T-cell (primary cell): ENCODE measurements at regions not wholly inside any gene's neighbourhood (a gene's known extent, or its start where the extent isn't known, plus 50 kb on each side); places are given as distances from the start of the nearest gene placed in this dataset.
"Not testable (repeated sequence)": the region's sequence is repeated elsewhere in the genome, so short reads cannot be mapped to it uniquely, and the experiment has no call there.

Experiments
- ATAC-seq, 4 experiments: fragments of 200-7000 bp in 3 of 4; fragments of 150-1000 bp in 1 of 4; cut with Tn5 transposase; replicated peaks in 1 of 4; 1 replicate in 3 of 4; 2 replicates in 1 of 4; pipeline ENCODE4 v1.10.0; 2021; ENCODE audit warnings: moderate library complexity in 3 of 4, mild to moderate bottlenecking in 2 of 4, moderate number of reproducible peaks in 1 of 4
- CTCF ChIA-PET, 2 donors: fragments of 300-600 bp; sonication (Branson Sonifier 250); formaldehyde crosslinking; loops; one replicate each; lab custom pipeline; 2022; ENCODE audit warnings: antibody characterized with exemption in 2 of 2; lab: Charles Lee
- POLR2A ChIA-PET, 2 donors: fragments of 300-600 bp; sonication (Branson Sonifier 250); formaldehyde crosslinking; loops; one replicate each; lab custom pipeline; 2022; ENCODE audit warnings: antibody characterized with exemption in 2 of 2; lab: Charles Lee
- DNase-seq, 35 experiments: peaks; one replicate each; pipeline versions ENCODE4 v3.0.0 to v3.0.0-alpha.2; 2013 to 2023
- H3K27ac ChIP-seq: one replicate; pipeline ENCODE4 v1.5.1; 2013; ENCODE audit warnings: low read length
- H3K27me3 ChIP-seq, 2 experiments: replicated peaks in 1 of 2; 1 replicate in 1 of 2; 2 replicates in 1 of 2; pipeline versions ENCODE4 v1.6.1 to v1.7.0; 2013; ENCODE audit warnings: low read length in 1 of 2, mixed read lengths in 1 of 2; ENCODE audit not compliant: control insufficient read depth in 2 of 2, insufficient read depth in 2 of 2; ENCODE audit errors: extremely low read depth in 1 of 2
- H3K36me3 ChIP-seq, 2 donors: 1 replicate in 1 of 2; 2 replicates in 1 of 2; pipeline versions ENCODE4 v1.6.1 to v1.7.0; 2013; ENCODE audit warnings: low read length in 1 of 2; ENCODE audit not compliant: control insufficient read depth in 2 of 2, insufficient read depth in 1 of 2; ENCODE audit errors: extremely low read depth in 1 of 2
- H3K4me1 ChIP-seq, 2 experiments: 1 replicate in 1 of 2; 2 replicates in 1 of 2; pipeline versions ENCODE4 v1.6.1 to v1.7.0; 2013; ENCODE audit warnings: low read length in 2 of 2, mixed read lengths in 1 of 2; ENCODE audit not compliant: insufficient read depth in 2 of 2, control insufficient read depth in 1 of 2; ENCODE audit errors: extremely low read depth in 1 of 2
- H3K4me3 ChIP-seq, 2 donors: 1 replicate in 1 of 2; 2 replicates in 1 of 2; pipeline versions ENCODE4 v1.5.1 to v1.7.0; 2013; ENCODE audit warnings: mild to moderate bottlenecking in 2 of 2, low read length in 1 of 2, moderate library complexity in 1 of 2; ENCODE audit not compliant: control insufficient read depth in 1 of 2; ENCODE audit errors: extremely low read depth in 1 of 2
- H3K9me3 ChIP-seq: 2 replicates; pipeline ENCODE4 v1.7.0; 2013
- H3K27ac Mint-ChIP-seq, 2 donors: one replicate each; pipeline ENCODE4 v1.8.0; 2020 to 2021; ENCODE audit warnings: mild to moderate bottlenecking in 2 of 2, mixed read lengths in 2 of 2
- H3K27me3 Mint-ChIP-seq, 2 donors: one replicate each; pipeline ENCODE4 v1.8.0; 2021 to 2022; ENCODE audit warnings: mixed read lengths in 2 of 2
- H3K36me3 Mint-ChIP-seq: one replicate; pipeline ENCODE4 v1.8.0; 2021; ENCODE audit warnings: mixed read lengths
- H3K4me1 Mint-ChIP-seq, 3 donors: one replicate each; pipeline ENCODE4 v1.8.0; 2020 to 2022; ENCODE audit warnings: mixed read lengths in 3 of 3, mild to moderate bottlenecking in 1 of 3
- H3K4me3 Mint-ChIP-seq, 3 donors: one replicate each; pipeline ENCODE4 v1.8.0; 2020 to 2022; ENCODE audit warnings: mild to moderate bottlenecking in 3 of 3, mixed read lengths in 3 of 3, moderate library complexity in 3 of 3
- H3K9me3 Mint-ChIP-seq, 3 donors: one replicate each; pipeline ENCODE4 v1.8.0; 2020 to 2022; ENCODE audit warnings: mixed read lengths in 3 of 3
- WGBS: methylation state at CpG from one replicate; pipeline ENCODE4 v1.1.5; 2013; ENCODE audit warnings: missing lambda C conversion rate; ENCODE audit not compliant: insufficient coverage; 5-methylcytosine and 5-hydroxymethylcytosine counted together

- Mint-ChIP-seq H3K4me1 (no peaks in the 10 kb centered on the region), H3K9me3 (peaks cover 7 to 12% (median 8%) of the 10 kb centered on the region in 3 donors), H3K36me3 (no peaks in the 10 kb centered on the region), H3K4me3 (no peak overlapping the region), H3K27ac (no peak overlapping the region), H3K27me3 (no peaks in the 10 kb centered on the region)
- Histone ChIP-seq H3K27ac (no peak overlapping the region), H3K9me3 (no peaks in the 10 kb centered on the region), H3K4me3 (no peak overlapping the region), H3K27me3 (no peaks in the 10 kb centered on the region), H3K4me1 (no peaks in the 10 kb centered on the region), H3K36me3 (no peaks in the 10 kb centered on the region)
- ATAC-seq = no peak
- POLR2A ChIA-PET = no interaction called here
- no peak for DNase-seq
- CTCF ChIA-PET = no interaction called here
These were observed 137.7 kb upstream of the FAT1 start for GRCh38 chr4:186861317-186861716.

GRCh38 chr4:186871856-186872255 lies 148.2 kb upstream of the FAT1 start:
- Mint-ChIP-seq H3K9me3 (peaks cover 8 to 17% (median 11%) of the 10 kb centered on the region in 3 donors), H3K4me3 (no peak overlapping the region)
- CTCF ChIA-PET = no interaction called here

GRCh38 chr4:186873095-186873494 lies 149.4 kb upstream of the FAT1 start:
- H3K27me3 Mint-ChIP-seq, POLR2A ChIA-PET, H3K4me3 Mint-ChIP-seq, H3K27ac Mint-ChIP-seq, H3K27me3 ChIP-seq, H3K27ac ChIP-seq, H3K4me1 Mint-ChIP-seq, CTCF ChIA-PET, H3K9me3 ChIP-seq, H3K4me1 ChIP-seq, H3K36me3 Mint-ChIP-seq, ATAC-seq, H3K4me3 ChIP-seq, H3K36me3 ChIP-seq, DNase-seq: not testable (repeated sequence)
- H3K9me3 Mint-ChIP-seq = peaks cover 7 to 17% (median 9%) of the 10 kb centered on the region in 3 donors
- WGBS = no CpG with 5 or more reads among the region's 1 CpG

More at GRCh38 chr4:186871856-186872255, 148.2 kb upstream of the FAT1 start:
- POLR2A ChIA-PET = no interaction called here
- Histone ChIP-seq H3K36me3 (no peaks in the 10 kb centered on the region), H3K4me1 (no peaks in the 10 kb centered on the region), H3K4me3 (no peak overlapping the region), H3K27me3 (no peaks in the 10 kb centered on the region), H3K27ac (no peak overlapping the region), H3K9me3 (peaks cover 4% of the 10 kb centered on the region)
- no CpG with 5 or more reads among the region's 3 CpGs for WGBS
- H3K27ac Mint-ChIP-seq = no peak overlapping the region
- H3K4me1 Mint-ChIP-seq = no peaks in the 10 kb centered on the region
- no peaks in the 10 kb centered on the region for H3K27me3 Mint-ChIP-seq
- ATAC-seq = no peak
- no peaks in the 10 kb centered on the region for H3K36me3 Mint-ChIP-seq
- DNase-seq = no peak

GRCh38 chr4:186875476-186875875 lies 151.8 kb upstream of the FAT1 start:
- ChIA-PET POLR2A (no interaction called here), CTCF (no interaction called here)
- no peaks in the 10 kb centered on the region for H3K36me3 Mint-ChIP-seq
- Histone ChIP-seq H3K9me3 (peaks cover 2% of the 10 kb centered on the region), H3K4me1 (no peaks in the 10 kb centered on the region), H3K27ac (no peak overlapping the region), H3K36me3 (no peaks in the 10 kb centered on the region), H3K4me3 (no peak overlapping the region), H3K27me3 (no peaks in the 10 kb centered on the region)
- peaks cover 8 to 19% (median 12%) of the 10 kb centered on the region in 3 donors for H3K9me3 Mint-ChIP-seq
- H3K27me3 Mint-ChIP-seq = no peaks in the 10 kb centered on the region
- ATAC-seq (no peak), DNase-seq (no peak)
- H3K27ac Mint-ChIP-seq = no peak overlapping the region
- no peak overlapping the region for H3K4me3 Mint-ChIP-seq
- WGBS = no CpG with 5 or more reads among the region's 1 CpG
- H3K4me1 Mint-ChIP-seq = no peaks in the 10 kb centered on the region

- no peaks in the 10 kb centered on the region for H3K36me3 Mint-ChIP-seq
- no peak overlapping the region for H3K27ac Mint-ChIP-seq
- POLR2A ChIA-PET = no interaction called here
- Histone ChIP-seq H3K9me3 (no peaks in the 10 kb centered on the region), H3K27ac (no peak overlapping the region), H3K4me3 (no peak overlapping the region), H3K4me1 (no peaks in the 10 kb centered on the region), H3K36me3 (no peaks in the 10 kb centered on the region), H3K27me3 (no peaks in the 10 kb centered on the region)
- DNase-seq (no peak), ATAC-seq (no peak)
- CTCF ChIA-PET = no interaction called here
- 79% methylated on average over 2 of the region's 6 CpGs for WGBS
- H3K4me1 Mint-ChIP-seq = no peaks in the 10 kb centered on the region
- H3K4me3 Mint-ChIP-seq = no peak overlapping the region
- no peaks in the 10 kb centered on the region for H3K27me3 Mint-ChIP-seq
- peaks cover 5 to 12% (median 10%) of the 10 kb centered on the region in 3 donors for H3K9me3 Mint-ChIP-seq
These were observed 153.4 kb upstream of the FAT1 start for GRCh38 chr4:186876961-186877626.

- H3K9me3 Mint-ChIP-seq = peaks cover 5 to 10% (median 10%) of the 10 kb centered on the region in 3 donors
- no peak overlapping the region for H3K4me3 ChIP-seq
- WGBS = 83% methylated on average over 1 of the region's 2 CpGs
These were observed 154.6 kb upstream of the FAT1 start for GRCh38 chr4:186878203-186878776.

More at GRCh38 chr4:186878203-186878776, 154.6 kb upstream of the FAT1 start:
- ChIA-PET CTCF (no interaction called here), POLR2A (no interaction called here)
- Histone ChIP-seq H3K27ac (no peak overlapping the region), H3K9me3 (no peaks in the 10 kb centered on the region), H3K27me3 (no peaks in the 10 kb centered on the region), H3K36me3 (no peaks in the 10 kb centered on the region), H3K4me1 (no peaks in the 10 kb centered on the region)
- Mint-ChIP-seq H3K4me3 (no peak overlapping the region), H3K4me1 (no peaks in the 10 kb centered on the region), H3K36me3 (no peaks in the 10 kb centered on the region), H3K27ac (no peak overlapping the region), H3K27me3 (no peaks in the 10 kb centered on the region)
- ATAC-seq = no peak
- no peak for DNase-seq
